NK-92 (cell line): ENCODE measurements at regions not wholly inside any gene's neighbourhood (a gene's known extent, or its start where the extent isn't known, plus 50 kb on each side); places are given as distances from the start of the nearest gene placed in this dataset.
"Not testable (repeated sequence)": the region's sequence is repeated elsewhere in the genome, so short reads cannot be mapped to it uniquely, and the experiment has no call there.

ENCODE experiments used
- DNase-seq: peaks from one replicate; lab custom pipeline; 2025; ENCODE audit not compliant: unreplicated experiment; lab: John Stamatoyannopoulos, UW

- not testable (repeated sequence) for DNase-seq
Measured at GRCh38 chr14:106329987-106330774, 803.8 kb downstream of the TMEM121 start.

- not testable (repeated sequence) for DNase-seq
Measured at GRCh38 chr14:106334428-106335109, 808.2 kb downstream of the TMEM121 start.

DNA sequence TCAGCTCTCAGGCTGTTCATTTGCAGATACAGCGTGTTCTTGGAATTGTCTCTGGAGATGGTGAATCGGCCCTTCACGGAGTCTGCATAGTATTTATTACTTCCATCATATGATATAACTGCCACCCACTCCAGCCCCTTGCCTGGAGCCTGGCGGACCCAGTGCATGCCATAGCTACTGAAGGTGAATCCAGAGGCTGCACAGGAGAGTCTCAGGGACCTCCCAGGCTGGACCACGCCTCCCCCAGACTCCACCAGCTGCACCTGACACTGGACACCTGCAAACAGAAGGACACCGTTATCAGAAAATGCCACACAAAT, 808.7 kb downstream of the TMEM121 start:
- DNase-seq, result not testable (repeated sequence)

- not testable (repeated sequence) for DNase-seq
Measured at GRCh38 chr14:106338775-106339174, 812.4 kb downstream of the TMEM121 start.

GRCh38 chr14:106340658-106341057, 814.3 kb downstream of the TMEM121 start:
- not testable (repeated sequence) for DNase-seq

DNA sequence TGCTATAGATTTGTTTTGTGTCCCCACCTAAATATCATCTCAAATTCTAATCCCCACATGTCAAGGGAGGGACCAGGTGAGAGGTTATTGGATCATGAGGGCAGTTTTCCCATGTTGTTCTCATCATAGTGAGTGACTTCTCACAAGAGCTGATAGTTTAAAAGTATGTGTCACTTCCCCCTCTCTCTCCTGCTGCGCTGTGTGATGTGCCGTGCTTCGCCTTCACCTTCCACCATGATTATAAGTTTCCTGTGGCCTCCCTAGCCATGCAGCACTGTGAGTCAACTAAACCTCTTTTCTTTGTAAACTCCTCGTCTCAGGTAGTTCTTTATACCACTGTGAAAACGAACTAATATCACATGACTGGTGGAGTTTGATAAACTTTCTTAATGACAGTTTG, 814.8 kb downstream of the TMEM121 start:
- not testable (repeated sequence) for DNase-seq

- no peak for DNase-seq
Measured at GRCh38 chr14:106343626-106344025, 817.2 kb downstream of the TMEM121 start.

DNA sequence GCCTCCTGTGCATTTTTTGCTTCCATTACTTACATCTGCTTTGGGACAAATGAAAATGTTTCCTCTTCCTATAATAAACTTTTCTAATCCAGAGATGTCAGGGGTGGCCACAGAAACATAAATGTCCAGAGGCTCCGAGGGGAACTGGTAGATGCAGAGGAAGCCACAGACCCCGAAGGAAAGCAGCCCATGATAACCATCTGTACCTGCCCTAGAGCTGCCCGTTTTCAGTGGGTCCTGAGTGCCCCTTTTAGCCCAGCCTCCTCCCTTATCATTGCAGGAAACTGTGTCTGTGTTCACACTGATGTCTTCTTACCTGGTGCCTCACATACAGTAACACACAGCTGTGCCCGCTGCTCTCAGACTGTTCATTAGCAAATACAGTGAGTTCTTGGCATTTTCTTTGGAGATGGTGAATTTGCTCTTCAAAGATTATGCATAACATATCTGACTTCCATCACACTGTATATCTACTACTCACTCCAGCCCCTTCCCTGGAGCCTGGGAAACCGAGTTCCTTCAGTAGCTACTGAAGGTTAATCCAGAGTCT, 817.8 kb downstream of the TMEM121 start:
- DNase-seq, result not testable (repeated sequence)

- not testable (repeated sequence) for DNase-seq
Measured at GRCh38 chr14:106344791-106345479, 818.6 kb downstream of the TMEM121 start.

DNA sequence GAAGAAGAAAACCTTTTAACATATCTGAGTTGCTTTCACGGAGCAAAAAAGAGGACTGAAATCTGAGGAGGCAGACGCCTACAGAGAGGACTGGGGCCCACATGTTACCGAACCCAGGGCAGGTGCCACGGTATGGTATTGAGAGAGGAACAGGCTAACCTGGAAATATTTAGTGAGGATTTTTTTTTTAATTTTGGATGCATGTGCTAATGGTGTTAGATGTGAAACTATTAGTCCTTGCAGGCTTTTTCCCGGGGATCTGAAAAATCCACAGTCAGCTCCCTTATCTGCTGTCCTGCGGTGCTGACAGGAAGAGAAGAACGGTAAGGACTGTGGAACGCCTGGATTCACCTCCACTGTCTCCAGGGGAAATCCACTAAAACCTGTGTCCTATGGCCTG, 819.7 kb downstream of the TMEM121 start:
- no peak for DNase-seq

- no peak for DNase-seq
Measured at GRCh38 chr14:106346534-106347290, 820.3 kb downstream of the TMEM121 start.

- no peak for DNase-seq
Measured at GRCh38 chr14:106347291-106347778, 821.0 kb downstream of the TMEM121 start.

DNA sequence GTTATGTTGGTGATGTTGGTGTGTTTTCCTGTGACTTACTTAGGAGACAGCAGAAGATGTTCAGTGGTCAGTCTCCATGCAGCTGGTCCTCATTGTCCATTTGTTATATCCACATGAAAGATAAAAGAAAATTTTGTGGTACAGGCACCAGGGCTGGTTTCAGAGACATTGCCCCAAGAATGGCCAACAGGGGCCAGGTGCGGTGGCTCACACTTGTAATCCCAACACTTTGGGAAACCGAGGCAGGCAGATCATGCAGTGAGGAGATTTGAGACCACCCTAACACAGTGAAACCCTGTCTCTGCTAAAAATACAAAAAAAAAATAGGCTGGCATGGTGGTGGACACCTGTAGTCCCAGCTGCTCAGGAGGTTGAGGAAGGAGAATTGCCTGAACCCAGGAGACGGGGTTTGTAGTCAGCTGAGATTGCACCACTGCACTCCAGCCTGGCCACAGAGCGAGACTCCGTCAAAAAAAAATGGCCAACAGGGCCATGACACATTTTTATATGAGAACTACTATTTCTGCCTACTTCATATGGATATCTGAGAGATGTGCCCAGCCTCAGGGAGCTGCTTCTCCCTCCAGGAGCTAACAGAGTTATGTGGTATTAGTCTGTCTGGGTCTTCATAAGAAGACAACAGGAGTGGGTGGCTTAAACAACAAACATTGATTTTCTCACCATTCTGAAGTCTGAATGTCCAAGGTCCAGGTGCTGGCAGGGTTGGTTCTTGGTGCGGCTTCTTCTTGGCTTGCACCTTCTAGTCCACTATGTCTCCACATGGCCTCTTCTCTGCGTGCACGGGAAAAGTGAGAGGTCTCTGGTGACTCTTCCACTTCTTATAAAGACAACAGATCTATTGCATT, 821.7 kb downstream of the TMEM121 start:
- DNase-seq, result no peak

GRCh38 chr14:106348873-106349540, 822.6 kb downstream of the TMEM121 start:
- DNase-seq, result not testable (repeated sequence)

DNA sequence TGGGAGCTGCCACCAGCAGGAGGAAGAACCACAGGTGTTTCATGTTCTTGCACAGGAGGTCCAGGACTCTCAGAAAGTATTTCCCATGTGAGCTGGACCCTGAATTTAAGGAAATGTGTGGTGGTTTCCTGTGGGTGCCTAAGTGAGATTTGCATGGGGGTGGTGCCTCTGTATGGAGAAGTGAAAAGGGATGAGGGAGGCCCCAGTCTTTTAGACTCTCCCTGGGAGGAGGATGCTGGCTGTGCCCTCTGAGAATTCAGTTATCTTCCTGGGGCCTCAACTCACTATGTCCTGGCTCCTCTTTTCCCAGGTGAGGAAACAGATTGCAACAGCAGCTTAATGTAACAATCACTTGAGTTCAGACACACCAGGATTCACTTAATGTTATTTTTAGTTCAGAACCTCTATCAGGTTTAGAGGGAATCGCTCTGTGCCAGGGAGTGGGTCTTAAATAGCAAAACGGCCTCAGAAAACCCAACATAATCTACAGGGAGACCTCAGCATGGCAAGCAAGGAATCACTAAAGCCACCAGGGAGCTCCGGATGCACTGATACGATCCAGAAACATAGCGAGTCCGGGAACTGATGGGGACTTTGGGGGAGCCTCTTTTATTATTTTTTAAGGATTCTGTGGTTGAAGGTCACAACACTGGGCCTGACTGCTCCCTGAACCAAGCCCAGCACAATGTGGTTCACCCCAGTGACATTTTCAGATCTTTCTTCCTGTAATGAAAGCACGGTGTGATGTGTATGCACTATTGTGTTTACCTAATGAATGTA, 823.5 kb downstream of the TMEM121 start:
- not testable (repeated sequence) for DNase-seq

DNA sequence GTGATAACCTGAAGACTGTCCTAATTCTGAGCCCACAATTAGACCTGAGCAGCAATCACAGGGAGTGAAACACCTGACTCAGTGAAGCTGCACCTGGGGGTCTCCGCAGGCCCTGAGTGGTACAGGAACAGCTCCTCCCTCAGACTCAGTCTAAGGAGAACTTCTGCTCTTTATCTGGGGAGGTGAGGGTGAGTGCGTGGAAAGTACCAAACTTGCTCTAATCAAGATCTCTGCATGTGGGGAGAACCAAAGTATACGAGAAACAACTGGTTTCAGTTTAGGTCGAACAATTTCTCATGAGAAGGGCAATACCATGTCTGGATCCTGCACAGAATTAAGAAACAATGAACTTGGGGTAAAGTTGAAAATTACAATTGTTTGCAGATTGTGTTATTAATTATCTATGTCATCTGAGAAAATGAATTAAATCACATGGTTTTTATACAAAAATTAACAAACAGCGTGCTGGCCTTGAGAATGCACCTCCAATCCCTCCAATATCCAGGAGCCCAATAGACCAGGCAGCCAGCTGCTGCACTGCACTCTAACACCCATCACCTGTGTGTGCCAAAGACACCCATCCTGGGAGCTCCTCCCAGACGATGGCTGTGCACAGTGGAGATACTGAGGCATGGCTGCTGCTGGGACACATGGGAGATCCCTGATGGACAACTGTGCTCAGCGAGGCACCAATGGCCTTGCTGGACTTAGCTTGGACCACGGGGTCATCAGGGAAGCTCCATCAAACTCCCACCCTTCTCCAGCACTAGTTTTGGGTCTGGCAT, 828.8 kb downstream of the TMEM121 start:
- DNase-seq, result not testable (repeated sequence)

- not testable (repeated sequence) for DNase-seq
Measured at GRCh38 chr14:106355881-106356642, 829.7 kb downstream of the TMEM121 start.
